Kidney glomerular epithelial cell (primary cell): ENCODE measurements at regions not wholly inside any gene's neighbourhood (a gene's known extent, or its start where the extent isn't known, plus 50 kb on each side); places are given as distances from the start of the nearest gene placed in this dataset.

Source experiments
- DNase-seq: peaks from one replicate; lab custom pipeline; 2025; lab: John Stamatoyannopoulos, UW

DNA sequence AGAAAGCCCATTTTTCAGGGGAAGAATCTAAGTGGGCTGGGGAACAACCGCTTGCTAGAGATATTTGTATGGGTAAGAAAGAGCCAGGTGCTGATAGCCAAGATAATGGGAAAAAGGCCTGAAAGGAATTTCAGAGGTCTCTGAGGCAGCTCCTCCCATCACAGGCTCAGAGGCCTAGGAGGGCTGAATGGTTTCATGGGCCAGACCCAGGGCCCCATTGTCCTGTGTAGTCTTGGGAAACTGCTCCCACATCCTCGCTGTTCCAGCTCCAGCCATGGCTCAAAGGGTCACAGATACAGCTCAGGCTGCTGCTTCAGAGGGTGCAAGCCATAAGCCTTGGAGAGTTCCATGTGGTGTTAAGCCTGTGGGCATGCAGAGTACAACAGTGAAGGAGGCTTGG lies 73.2 kb upstream of the ARHGAP20 start:
- DNase-seq = no peak

GRCh38 chr11:110782616-110783015 lies 70.4 kb upstream of the ARHGAP20 start:
- DNase-seq = no peak

DNA sequence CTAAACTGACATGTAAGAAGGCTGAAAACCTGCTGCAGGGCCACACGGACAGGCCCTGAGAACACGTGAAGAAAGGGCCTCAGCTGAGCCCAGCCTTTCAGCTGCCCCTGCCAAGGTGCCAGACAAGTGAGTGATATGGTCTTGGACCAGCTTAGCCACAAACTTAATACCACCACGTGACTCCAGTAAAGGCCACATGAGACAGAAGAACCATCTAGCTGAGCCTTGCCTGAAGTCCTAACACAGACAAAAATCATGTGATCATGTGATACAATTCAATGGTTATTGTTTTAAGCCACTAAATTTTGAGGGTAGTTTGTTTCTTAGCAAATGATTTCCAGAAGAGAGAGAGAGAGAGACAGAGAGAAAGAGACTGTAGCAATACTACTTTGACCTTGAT lies 66.9 kb upstream of the ARHGAP20 start:
- DNase-seq = no peak

- DNase-seq = no peak
Observed at GRCh38 chr11:110778343-110778742, 66.1 kb upstream of the ARHGAP20 start.

- no peak for DNase-seq
Observed at GRCh38 chr11:110777775-110778174, 65.5 kb upstream of the ARHGAP20 start.

DNA sequence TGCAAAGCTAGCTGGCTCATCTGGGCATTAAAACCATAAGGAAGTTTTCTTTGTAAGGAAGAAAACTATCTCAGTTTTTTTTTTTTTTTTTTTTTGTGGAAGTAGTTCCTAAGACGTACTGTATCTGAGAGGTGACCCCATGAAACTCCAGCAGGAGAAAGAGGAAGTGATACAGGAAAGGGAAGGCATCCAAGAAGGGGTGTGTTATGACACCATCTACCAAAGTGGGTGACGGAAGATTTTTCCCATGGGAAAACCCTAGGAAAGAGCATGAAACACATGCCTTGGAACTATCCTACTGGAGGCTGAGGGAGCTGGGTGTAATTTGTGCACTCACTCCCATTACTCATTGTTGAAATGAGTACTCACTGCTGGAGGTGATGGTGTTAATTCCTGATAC lies 63.8 kb upstream of the ARHGAP20 start:
- DNase-seq = no peak

- DNase-seq = no peak
Observed at GRCh38 chr11:110774138-110775014, 62.1 kb upstream of the ARHGAP20 start.

DNA sequence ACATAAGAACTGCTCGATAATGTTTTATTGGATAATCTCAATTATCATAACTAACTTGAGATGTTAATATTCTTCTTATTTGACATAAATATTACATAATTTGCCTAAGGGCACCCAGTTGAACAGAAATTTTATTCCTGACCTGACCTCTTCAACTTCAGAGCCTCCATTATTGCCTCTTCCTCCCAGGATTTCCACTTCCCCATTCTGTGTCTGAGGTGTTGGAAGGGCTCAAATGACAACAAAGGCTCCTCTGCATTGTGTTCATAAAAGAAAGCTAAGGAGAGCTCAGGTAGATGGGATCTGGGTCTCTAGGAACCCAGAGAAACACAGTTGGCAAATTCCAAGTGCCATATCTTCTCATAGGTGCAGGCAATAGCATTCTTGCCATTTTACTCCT lies 61.2 kb upstream of the ARHGAP20 start:
- DNase-seq = no peak

DNA sequence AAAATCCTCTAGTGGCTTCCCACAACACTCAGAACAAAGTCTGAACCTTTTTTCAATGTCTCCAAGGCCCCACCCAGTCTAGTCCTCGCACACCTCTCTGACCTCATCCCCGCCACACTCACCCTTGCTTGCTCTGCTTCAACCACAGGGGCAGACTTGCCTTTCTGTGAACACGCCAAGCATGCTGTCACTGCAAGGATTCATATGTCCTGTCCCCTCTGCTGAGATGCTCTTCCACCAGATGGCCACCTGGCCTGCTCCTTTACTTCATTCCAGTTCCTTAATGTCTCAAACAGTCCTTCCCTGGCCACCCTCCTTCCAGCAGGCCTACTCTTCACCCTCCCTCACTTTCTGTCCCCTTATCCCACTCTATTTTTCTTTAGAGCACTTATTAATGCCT lies 60.6 kb upstream of the ARHGAP20 start:
- no peak for DNase-seq

DNA sequence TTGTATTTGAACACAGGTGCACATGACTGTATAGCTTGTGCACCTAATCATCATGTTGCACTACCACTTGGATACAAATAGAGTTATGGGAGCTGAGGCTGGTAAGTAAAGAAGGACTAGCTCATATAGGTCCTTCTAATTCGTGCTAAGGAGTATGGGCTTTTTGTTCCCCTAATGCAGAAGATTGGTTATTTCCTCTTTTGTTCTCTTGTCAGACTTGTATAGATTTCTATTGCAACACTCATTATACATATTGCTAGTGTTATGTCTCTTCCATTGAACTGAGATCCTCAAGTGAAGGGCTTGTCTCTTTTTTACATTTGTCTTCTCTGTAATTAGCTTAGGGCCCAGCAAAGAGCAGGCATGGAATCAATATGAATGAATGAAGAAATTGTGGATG lies 54.1 kb upstream of the ARHGAP20 start:
- no peak for DNase-seq

- no peak for DNase-seq
Observed at GRCh38 chr11:110764485-110764884, 52.2 kb upstream of the ARHGAP20 start.

DNA sequence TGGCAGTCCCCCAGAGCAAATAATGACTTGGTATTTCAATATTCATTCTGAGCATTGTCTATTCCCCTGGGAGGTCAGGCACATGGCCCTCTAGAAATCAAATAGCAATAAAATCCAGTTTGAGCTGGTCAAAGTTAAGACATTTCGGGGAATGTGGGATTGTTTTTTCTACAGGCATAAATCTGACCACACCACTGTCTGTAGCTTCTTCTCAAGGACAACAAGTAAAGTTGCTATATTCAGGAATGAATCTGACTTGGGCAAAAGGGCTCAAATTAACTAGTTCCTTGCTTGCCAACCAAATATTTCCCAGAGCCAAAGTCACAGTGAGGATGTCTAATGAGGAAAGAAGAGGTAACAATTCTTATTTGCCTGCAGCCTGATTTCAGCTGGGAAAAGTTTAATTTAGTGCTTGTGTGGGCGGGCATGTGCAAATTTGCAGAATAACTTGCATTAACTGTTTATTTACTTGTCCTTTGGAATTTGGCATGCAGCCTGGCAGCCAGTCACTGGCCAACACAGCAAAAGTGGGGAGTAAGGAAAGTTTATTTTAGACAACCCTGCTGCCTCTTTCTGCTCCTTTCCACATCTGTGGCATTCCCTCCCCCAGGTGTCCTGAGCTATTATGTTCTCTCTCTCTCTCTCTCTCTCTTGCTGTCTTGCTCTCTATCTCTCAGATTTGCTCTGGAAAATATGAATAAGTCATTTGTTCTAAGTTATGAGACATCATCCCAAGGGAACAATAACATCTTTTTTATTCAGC lies 51.2 kb upstream of the ARHGAP20 start:
- peak; percentile 41 for DNase-seq

DNA sequence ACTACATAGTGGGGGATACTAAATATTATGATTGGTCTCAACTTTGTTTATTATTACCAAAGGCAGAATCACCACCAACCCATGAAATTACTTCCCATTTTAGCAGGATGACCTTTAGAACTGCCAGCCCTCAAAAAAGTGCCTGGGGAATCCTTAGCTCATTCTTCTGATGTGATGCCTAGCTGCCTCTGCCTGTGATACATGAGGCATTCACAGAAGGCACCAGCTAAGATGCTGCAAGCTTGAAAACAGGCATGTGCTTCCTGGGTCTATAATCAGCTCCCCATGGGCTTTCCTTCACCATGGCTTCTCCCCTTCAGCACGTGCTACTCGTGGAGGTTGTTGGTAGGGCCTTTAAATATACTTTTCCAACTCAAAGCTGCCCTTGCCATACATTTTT lies 50.4 kb upstream of the ARHGAP20 start:
- no peak for DNase-seq
